Body of pancreas (tissue), 4 donors: ENCODE measurements at regions not wholly inside any gene's neighbourhood (a gene's known extent, or its start where the extent isn't known, plus 50 kb on each side); places are given as distances from the start of the nearest gene placed in this dataset.

ENCODE experiments used
- POLR2A ChIP-seq, 3 donors: fragments of 450-650 bp; IDR thresholded peaks; one replicate each; pipeline ENCODE4 v1.6.1; 2016; ENCODE audit warnings: antibody characterized with exemption in 3 of 3, mild to moderate bottlenecking in 2 of 3
- TF ChIP-seq, protein P1 (sequence below), 7 experiments: fragments of 450-650 bp in 4 of 7; fragments of 200-600 bp in 3 of 7; sonication (generic) in 3 of 7; IDR thresholded peaks; one replicate each; pipeline ENCODE4 v1.5.1; 2016 to 2019; ENCODE audit warnings: antibody characterized with exemption in 7 of 7

DNA sequence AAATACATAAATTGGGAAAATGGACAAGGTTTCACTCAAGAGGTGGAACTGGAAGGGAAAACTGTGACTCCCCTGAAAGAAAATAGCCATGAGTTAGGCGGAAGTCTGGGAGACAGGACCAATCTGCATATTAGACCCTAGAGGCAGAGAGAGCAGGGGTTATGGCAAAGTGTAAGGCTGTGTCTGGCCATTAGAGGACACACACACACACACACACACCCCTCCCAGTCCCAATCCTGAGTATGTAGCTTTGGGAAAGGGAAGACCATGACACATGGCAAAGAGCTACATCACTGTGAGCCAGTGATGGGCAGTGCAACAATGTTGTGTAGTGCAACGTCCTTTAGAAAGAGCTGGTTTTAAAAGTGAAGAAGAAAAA is 479.9 kb upstream of the NXPH2 start:
- TF ChIP-seq, protein P1, sequence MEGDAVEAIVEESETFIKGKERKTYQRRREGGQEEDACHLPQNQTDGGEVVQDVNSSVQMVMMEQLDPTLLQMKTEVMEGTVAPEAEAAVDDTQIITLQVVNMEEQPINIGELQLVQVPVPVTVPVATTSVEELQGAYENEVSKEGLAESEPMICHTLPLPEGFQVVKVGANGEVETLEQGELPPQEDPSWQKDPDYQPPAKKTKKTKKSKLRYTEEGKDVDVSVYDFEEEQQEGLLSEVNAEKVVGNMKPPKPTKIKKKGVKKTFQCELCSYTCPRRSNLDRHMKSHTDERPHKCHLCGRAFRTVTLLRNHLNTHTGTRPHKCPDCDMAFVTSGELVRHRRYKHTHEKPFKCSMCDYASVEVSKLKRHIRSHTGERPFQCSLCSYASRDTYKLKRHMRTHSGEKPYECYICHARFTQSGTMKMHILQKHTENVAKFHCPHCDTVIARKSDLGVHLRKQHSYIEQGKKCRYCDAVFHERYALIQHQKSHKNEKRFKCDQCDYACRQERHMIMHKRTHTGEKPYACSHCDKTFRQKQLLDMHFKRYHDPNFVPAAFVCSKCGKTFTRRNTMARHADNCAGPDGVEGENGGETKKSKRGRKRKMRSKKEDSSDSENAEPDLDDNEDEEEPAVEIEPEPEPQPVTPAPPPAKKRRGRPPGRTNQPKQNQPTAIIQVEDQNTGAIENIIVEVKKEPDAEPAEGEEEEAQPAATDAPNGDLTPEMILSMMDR (IDR thresholded peaks at IDR 0.05), result no peak
- TF ChIP-seq POLR2A (IDR thresholded peaks at IDR 0.05), result no peak
